ENCODE measurements at regions not wholly inside any gene's neighbourhood (a gene's known extent, or its start where the extent isn't known, plus 50 kb on each side); places are given as distances from the start of the nearest gene placed in this dataset.
A peak's percentile ranks its signal among the peaks of the same experiment; 100 is the strongest.

- ATAC-seq (peak; percentile 82), DNase-seq (peak; percentile 66)
- intact Hi-C loops (cut with micrococcal nuclease) = loop anchor here (5.0 kb wide), 1 partner anchor 114 kb away; no protein-coding TSS in a partner anchor
Observed at GRCh38 chr10:2927958-2928840, 139.1 kb upstream of the PFKP start.

- intact Hi-C loops (cut with micrococcal nuclease) = loop anchor here (5.0 kb wide), 1 partner anchor 115 kb away; no protein-coding TSS in a partner anchor
- ATAC-seq (no peak), DNase-seq (no peak)
Observed at GRCh38 chr10:2926918-2927660, 140.3 kb upstream of the PFKP start.

- intact Hi-C loops (cut with micrococcal nuclease) = loop anchor here (5.0 kb wide), 1 partner anchor 117 kb away; no protein-coding TSS in a partner anchor
- ATAC-seq (peak; percentile 46), DNase-seq (peak; percentile 76)
Observed at GRCh38 chr10:2925631-2926030, 141.7 kb upstream of the PFKP start.

GRCh38 chr10:2924431-2924830 is 142.9 kb upstream of the PFKP start:
- intact Hi-C loops (cut with micrococcal nuclease) = no loop called here
- no peak for DNase-seq
- ATAC-seq = no peak

GRCh38 chr10:2921956-2922680 is 145.2 kb upstream of the PFKP start:
- intact Hi-C loops (cut with micrococcal nuclease) = no loop called here
- DNase-seq (no peak), ATAC-seq (no peak)

- intact Hi-C loops (cut with micrococcal nuclease) = no loop called here
- no peak for DNase-seq
- no peak for ATAC-seq
Observed at GRCh38 chr10:2920637-2921036, 146.7 kb upstream of the PFKP start.

- DNase-seq (no peak), ATAC-seq (no peak)
- intact Hi-C loops (cut with micrococcal nuclease) = no loop called here
Observed at GRCh38 chr10:2920168-2920567, 147.2 kb upstream of the PFKP start.

- intact Hi-C loops (cut with micrococcal nuclease) = no loop called here
- ATAC-seq (no peak), DNase-seq (no peak)
Observed at GRCh38 chr10:2919016-2919415, 148.3 kb upstream of the PFKP start.

GRCh38 chr10:2918489-2918888 is 148.9 kb upstream of the PFKP start:
- intact Hi-C loops (cut with micrococcal nuclease) = no loop called here
- ATAC-seq (no peak), DNase-seq (no peak)

GRCh38 chr10:2917926-2918325 is 149.4 kb upstream of the PFKP start:
- intact Hi-C loops (cut with micrococcal nuclease) = no loop called here
- DNase-seq = no peak
- no peak for ATAC-seq

- DNase-seq (no peak), ATAC-seq (no peak)
- intact Hi-C loops (cut with micrococcal nuclease) = no loop called here
Observed at GRCh38 chr10:2915412-2915811, 151.9 kb upstream of the PFKP start.

GRCh38 chr10:2914741-2915140 is 152.6 kb upstream of the PFKP start:
- DNase-seq (no peak), ATAC-seq (no peak)
- intact Hi-C loops (cut with micrococcal nuclease) = no loop called here

GRCh38 chr10:2913474-2913873 is 153.9 kb upstream of the PFKP start:
- ATAC-seq (no peak), DNase-seq (no peak)
- intact Hi-C loops (cut with micrococcal nuclease) = no loop called here

GRCh38 chr10:2910656-2911055 is 156.7 kb upstream of the PFKP start:
- DNase-seq = no peak
- ATAC-seq = no peak
- intact Hi-C loops (cut with micrococcal nuclease) = no loop called here

- DNase-seq = no peak
- ATAC-seq = no peak
- intact Hi-C loops (cut with micrococcal nuclease) = no loop called here
Observed at GRCh38 chr10:2909921-2910320, 157.4 kb upstream of the PFKP start.

- DNase-seq (no peak), ATAC-seq (no peak)
- intact Hi-C loops (cut with micrococcal nuclease) = no loop called here
Observed at GRCh38 chr10:2908851-2909630, 158.3 kb upstream of the PFKP start.

GRCh38 chr10:2906974-2907373 is 160.4 kb upstream of the PFKP start:
- no peak for ATAC-seq
- intact Hi-C loops (cut with micrococcal nuclease) = no loop called here
- DNase-seq = no peak

- DNase-seq (no peak), ATAC-seq (no peak)
- intact Hi-C loops (cut with micrococcal nuclease) = no loop called here
Observed at GRCh38 chr10:2905851-2906250, 161.5 kb upstream of the PFKP start.

- ATAC-seq (no peak), DNase-seq (no peak)
- intact Hi-C loops (cut with micrococcal nuclease) = no loop called here
Observed at GRCh38 chr10:2900530-2900929, 166.8 kb upstream of the PFKP start.

Measured in left ventricle myocardium superior (tissue), 1 donor.